A549 (cell line): ENCODE measurements at regions not wholly inside any gene's neighbourhood (a gene's known extent, or its start where the extent isn't known, plus 50 kb on each side); places are given as distances from the start of the nearest gene placed in this dataset.

Source experiments
- CTCF ChIP-seq: fragments of >200 bp; sonication (Bioruptor Twin); formaldehyde crosslinking; IDR thresholded peaks from 3 replicates; pipeline ENCODE4 v1.5.1; 2016
- MAFK ChIP-seq: fragments of 450-650 bp; IDR thresholded peaks from 2 replicates; pipeline ENCODE4 v1.6.1; 2014; ENCODE audit not compliant: partially characterized antibody

DNA sequence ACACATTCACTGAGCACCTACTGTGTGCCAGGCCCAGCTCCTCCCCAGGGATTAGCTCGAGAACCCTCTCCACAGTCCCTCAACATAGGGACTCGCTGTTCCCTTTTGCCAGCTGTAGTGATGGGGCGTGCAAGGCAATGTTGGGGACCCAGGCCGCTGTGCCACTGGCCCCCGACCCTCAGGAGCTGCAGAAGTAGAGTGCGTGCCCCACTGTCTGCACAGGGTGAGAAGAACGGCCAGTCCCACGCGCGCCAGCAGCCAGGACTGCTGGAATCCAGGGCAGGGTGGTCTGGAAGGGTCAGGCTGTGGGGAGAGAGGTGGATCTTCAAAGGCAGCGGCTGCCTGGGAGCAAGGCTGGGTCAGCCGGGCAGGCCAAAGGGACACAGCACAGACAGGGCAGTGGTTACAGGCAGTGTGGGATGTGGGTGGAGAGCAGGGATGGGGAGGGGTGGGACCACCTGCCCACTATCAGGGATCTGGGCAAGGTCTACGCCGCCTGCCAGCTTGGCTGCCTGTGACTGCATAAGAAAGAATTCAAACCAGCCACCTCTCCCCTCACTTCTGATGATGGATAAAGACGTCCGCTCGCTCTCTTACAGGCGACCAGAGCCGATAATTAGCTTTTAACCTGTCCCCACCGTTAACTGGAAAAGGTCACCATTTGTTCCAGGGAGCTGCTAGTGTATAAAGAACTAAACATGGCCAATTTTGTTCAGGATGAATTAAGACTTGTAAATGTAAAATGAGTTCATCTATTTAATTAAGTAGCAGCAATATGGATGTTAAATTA is 86.7 kb upstream of the GSE1 start:
- TF ChIP-seq MAFK (no peak), CTCF (no peak)
